ENCODE measurements at regions not wholly inside any gene's neighbourhood (a gene's known extent, or its start where the extent isn't known, plus 50 kb on each side); places are given as distances from the start of the nearest gene placed in this dataset.

DNA sequence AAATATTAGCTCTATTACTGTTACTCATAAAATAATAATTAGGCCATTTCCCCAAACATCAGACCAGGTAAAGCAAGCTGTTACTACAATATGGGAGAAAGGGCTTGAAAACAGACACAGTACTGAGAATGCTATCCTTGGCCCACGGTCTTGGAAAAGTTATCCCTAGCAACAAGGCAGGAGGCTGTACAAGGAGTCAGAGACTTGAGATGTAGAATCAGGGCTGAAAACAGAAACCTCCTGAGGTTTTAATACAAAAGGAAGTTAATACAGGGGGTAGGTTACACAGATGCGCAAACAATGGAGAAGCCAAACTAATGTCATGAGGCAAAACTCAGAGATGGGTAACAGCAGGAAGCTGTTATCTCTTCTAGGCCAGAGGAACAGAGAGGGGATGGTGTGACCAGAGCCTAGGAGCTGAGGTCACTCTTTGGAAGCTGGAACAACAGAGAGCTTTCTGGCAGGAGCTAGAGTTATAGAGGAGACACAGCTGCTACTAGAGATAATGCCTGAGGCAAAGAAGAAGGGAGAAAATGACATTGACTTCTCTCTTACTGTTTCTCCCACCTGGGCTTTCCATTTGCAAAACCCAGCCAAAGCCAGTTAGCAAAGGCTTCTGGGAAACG lies 248.8 kb downstream of the SUDS3 start:
- intact Hi-C loops (cut with DNase I), result no loop called here
- 84 to 86% methylated on average over 3 of the region's 3 CpGs for WGBS, 2 donors
- Histone ChIP-seq H3K9me3 (no peaks in the 10 kb centered on the region), H3K27me3 (no peaks in the 10 kb centered on the region), H3K4me3 (replicated peaks in 1 of 3) (no peak overlapping the region), H3K36me3 (no peaks in the 10 kb centered on the region), H3K4me1 (no peaks in the 10 kb centered on the region), H3K27ac (no peak overlapping the region)
- no peak for DNase-seq
- TF ChIP-seq, protein P1, sequence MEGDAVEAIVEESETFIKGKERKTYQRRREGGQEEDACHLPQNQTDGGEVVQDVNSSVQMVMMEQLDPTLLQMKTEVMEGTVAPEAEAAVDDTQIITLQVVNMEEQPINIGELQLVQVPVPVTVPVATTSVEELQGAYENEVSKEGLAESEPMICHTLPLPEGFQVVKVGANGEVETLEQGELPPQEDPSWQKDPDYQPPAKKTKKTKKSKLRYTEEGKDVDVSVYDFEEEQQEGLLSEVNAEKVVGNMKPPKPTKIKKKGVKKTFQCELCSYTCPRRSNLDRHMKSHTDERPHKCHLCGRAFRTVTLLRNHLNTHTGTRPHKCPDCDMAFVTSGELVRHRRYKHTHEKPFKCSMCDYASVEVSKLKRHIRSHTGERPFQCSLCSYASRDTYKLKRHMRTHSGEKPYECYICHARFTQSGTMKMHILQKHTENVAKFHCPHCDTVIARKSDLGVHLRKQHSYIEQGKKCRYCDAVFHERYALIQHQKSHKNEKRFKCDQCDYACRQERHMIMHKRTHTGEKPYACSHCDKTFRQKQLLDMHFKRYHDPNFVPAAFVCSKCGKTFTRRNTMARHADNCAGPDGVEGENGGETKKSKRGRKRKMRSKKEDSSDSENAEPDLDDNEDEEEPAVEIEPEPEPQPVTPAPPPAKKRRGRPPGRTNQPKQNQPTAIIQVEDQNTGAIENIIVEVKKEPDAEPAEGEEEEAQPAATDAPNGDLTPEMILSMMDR (IDR thresholded peaks at IDR 0.05), result no peak
- no peak for TF ChIP-seq POLR2A (IDR thresholded peaks at IDR 0.05)

DNA sequence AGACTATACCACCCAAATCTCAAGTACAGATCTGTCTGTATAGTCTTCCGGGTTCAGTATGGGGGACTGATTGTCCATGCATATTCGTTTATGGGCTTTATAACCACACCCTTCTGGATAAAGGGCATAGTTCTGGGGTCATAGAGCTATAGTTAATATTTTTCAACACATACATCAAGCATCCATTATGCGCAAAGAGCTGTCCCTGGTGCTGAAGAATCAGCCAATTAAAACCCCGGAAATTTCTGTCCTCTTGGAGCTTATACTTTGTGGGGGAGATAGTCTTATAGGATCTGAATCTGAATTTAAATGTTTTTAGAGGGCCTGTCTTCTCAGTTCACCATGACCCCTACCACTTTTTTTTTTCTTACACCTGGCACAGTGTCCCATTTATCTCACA lies 256.7 kb downstream of the SUDS3 start:
- no peak for DNase-seq
- Histone ChIP-seq H3K4me3 (replicated peaks in 1 of 3) (no peak overlapping the region), H3K27ac (no peak overlapping the region), H3K36me3 (no peaks in the 10 kb centered on the region), H3K4me1 (no peaks in the 10 kb centered on the region), H3K27me3 (no peaks in the 10 kb centered on the region), H3K9me3 (no peaks in the 10 kb centered on the region)
- intact Hi-C loops (cut with DNase I), result no loop called here
- WGBS, 2 donors, result 62 to 63% methylated on average over 4 of the region's 4 CpGs
- TF ChIP-seq, protein P1 (IDR thresholded peaks at IDR 0.05), result no peak
- TF ChIP-seq POLR2A (IDR thresholded peaks at IDR 0.05), result no peak

DNA sequence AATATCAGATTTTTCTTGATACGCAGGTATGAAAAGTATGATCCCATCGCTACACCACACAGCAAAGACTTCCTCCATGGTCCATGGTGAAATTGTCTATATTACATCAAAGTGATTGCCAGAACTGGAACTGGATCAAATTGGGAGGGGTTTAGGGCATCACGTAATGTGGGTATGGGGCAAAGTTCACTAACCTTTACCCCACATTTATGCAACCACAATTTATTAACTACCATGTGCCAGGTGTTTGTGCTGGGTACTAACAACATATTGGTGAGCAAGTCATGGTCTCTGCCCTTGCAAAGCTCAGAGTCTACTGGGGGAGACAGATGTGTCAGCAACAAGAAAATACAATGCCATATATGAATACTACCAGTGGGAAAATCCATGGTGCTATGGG lies 258.9 kb downstream of the SUDS3 start:
- TF ChIP-seq, protein P1 (IDR thresholded peaks at IDR 0.05), result no peak
- TF ChIP-seq POLR2A (IDR thresholded peaks at IDR 0.05), result no peak
- no peaks in the 10 kb centered on the region for H3K9me3 ChIP-seq
- no peak overlapping the region for H3K4me3 ChIP-seq (replicated peaks in 1 of 3)
- 84 to 87% methylated on average over 3 of the region's 3 CpGs for WGBS, 2 donors
- H3K4me1 ChIP-seq, result no peaks in the 10 kb centered on the region
- H3K36me3 ChIP-seq, result no peaks in the 10 kb centered on the region
- no peak overlapping the region for H3K27ac ChIP-seq
- intact Hi-C loops (cut with DNase I), result no loop called here
- DNase-seq, result no peak
- H3K27me3 ChIP-seq, result no peaks in the 10 kb centered on the region

DNA sequence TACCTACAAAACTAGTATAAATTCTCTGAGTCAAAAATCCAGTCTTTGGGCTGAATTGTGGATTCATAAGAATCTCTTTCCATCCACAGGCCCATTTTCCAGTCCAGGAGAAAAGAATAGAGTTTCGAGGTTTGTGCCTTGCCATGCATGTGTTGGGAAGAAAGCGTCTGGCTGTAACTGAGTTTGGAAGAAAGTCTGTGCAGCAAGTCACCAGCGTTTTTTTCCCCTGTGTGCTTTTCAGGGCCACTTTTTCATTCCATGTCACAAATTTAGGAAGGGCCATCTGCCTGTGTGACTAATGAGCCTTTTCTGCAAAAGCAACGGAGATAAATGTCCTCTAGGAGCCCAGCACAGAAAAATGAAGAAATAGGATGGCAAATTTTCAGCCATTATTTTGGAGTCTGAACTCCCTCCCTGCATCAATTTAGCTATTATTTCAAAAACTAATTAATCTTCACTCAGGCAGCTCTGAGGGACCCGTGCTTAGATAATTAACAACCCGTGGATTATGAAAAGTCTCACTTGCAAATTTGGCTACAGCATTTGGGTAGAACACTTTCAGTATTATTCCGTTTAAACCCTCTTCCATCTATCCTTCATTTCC lies 261.5 kb downstream of the SUDS3 start:
- H3K4me3 ChIP-seq (replicated peaks in 1 of 3), result no peak overlapping the region
- intact Hi-C loops (cut with DNase I), result no loop called here
- WGBS, 2 donors, result 62 to 67% methylated on average over 7 of the region's 7 CpGs
- no peaks in the 10 kb centered on the region for H3K4me1 ChIP-seq
- H3K27me3 ChIP-seq, result no peaks in the 10 kb centered on the region
- DNase-seq, result no peak
- H3K36me3 ChIP-seq, result no peaks in the 10 kb centered on the region
- no peaks in the 10 kb centered on the region for H3K9me3 ChIP-seq
- H3K27ac ChIP-seq, result no peak overlapping the region
- TF ChIP-seq, protein P1 (IDR thresholded peaks at IDR 0.05), result no peak
- TF ChIP-seq POLR2A (IDR thresholded peaks at IDR 0.05), result no peak

DNA sequence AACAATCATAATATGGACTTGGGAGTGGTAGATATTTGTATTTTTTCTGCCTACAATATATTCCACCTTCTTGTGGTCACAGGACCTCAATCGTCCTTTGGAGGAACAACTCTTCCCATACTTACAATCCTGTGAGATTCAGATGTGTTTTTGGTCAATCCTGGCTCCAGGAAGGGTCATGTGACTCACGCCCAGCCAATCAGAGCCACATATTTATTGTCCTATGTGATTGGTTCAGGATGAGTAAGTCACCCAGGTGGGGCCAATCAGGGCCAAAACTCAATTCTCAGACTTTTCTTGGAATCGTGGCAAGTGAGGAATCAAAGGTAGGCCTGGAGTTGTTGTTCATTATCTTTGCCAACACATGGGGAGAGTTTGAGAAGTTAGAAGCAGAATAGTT lies 264.9 kb downstream of the SUDS3 start:
- H3K9me3 ChIP-seq, result no peaks in the 10 kb centered on the region
- H3K27me3 ChIP-seq, result no peaks in the 10 kb centered on the region
- H3K4me1 ChIP-seq, result no peaks in the 10 kb centered on the region
- H3K4me3 ChIP-seq (replicated peaks in 1 of 3), result no peak overlapping the region
- no peak overlapping the region for H3K27ac ChIP-seq
- TF ChIP-seq POLR2A (IDR thresholded peaks at IDR 0.05), result no peak
- TF ChIP-seq, protein P1 (IDR thresholded peaks at IDR 0.05), result no peak
- no peaks in the 10 kb centered on the region for H3K36me3 ChIP-seq
- 56 to 62% methylated on average over 3 of the region's 3 CpGs for WGBS, 2 donors
- no peak for DNase-seq
- intact Hi-C loops (cut with DNase I), result no loop called here

Data from thyroid gland (tissue), 4 donors.